HG03025 (cell line): ENCODE measurements at regions not wholly inside any gene's neighbourhood (a gene's known extent, or its start where the extent isn't known, plus 50 kb on each side); places are given as distances from the start of the nearest gene placed in this dataset.

ENCODE experiments used
- ATAC-seq: cut with Tn5 transposase; IDR thresholded peaks from one replicate; pipeline ENCODE4 v1.9.1; 2021; ENCODE audit warnings: mild to moderate bottlenecking, moderate library complexity; ENCODE audit not compliant: unreplicated experiment, low FRiP score

DNA sequence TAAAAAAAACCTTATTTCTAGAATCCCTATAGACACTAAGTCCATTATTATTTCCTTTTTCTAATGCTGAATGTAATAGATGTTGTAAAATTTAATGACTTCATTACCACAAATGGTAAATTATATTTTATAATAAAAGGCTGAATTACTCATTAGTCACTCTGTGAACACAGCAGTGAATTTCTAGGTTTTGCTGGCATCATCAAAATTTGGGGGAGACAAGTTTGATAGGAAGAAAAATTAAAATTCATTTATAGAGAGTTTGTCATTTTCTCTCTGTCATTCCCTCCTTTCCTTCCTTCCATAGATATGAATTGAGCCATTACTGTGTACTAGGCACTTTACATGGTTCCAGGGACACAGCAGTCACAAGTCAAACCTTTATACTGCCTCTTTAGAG lies 340.9 kb downstream of the TRIB2 start:
- ATAC-seq: no peak

DNA sequence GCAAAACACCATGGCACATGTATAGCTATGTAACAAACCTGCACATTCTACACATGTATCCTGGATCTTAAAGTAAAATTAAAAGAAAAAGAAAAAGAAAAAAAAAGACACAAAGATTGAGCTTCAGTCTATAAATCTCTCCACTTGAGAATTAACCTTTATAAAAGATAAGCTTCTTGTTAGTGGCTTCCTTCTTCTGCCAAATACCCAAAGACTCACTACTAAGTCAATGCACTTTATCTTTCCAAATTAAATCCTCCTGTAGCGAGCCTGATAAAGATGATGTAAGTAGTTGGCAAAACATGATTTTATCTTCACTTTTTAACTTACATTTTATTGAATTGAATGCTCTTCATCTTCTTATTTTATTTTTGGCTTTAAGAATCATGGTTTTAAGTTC lies 349.9 kb downstream of the TRIB2 start:
- ATAC-seq: no peak

DNA sequence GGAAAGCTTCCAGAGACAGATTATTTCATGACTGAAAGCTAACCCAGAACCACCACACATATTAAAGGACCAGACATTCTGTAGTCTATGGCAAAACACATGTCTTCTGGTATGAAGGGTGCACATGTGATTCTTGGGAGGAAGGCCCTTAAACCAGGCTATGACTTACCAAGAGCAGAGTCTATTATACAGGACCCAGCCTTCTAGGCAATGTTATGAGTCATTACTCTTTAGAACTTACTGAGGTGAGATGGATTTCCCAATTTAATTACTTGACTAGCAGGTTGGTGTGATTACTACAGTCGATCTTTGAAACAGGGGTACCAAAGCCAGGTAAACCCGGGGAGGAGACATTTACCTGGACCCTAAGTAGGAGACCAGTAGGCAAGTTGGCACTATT lies 350.8 kb downstream of the TRIB2 start:
- no peak for ATAC-seq

DNA sequence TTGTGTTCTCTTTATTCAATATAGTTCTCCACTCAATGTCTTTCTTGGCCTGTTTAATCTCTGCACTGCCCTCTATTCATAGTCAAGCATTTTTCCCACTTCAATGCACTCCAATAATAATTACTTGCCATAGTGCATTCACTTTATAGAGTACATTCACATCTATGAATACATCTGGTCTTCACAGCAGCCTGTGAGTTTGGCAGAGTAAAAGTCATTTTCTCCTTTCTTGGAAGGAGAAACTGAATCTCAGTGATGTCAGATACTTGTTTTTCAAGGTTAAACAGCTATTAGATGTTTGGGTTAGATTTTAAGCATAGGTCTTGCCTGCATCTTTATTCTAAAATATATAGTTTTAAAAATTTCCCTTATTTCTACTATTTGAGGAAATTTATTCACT lies 373.2 kb downstream of the TRIB2 start:
- ATAC-seq: no peak

DNA sequence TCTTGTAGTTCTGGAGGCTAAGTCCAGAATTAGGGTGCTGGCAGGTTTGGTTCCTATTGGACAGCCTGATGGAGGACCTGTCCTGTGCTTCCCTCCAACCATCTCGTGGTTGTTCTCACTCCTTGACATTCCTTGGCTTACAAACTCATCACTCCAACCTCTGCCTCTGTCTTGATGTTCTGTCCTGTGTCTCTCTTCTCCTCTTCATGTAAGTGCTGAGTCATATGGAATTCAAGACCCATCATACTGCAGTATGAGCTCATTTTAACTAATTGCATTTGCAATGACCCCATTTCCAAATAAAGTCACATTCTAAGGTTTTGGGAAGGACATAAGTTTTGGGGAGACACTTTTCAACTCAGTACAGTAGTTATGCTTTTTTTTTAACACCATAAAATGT lies 374.7 kb downstream of the TRIB2 start:
- ATAC-seq: no peak

DNA sequence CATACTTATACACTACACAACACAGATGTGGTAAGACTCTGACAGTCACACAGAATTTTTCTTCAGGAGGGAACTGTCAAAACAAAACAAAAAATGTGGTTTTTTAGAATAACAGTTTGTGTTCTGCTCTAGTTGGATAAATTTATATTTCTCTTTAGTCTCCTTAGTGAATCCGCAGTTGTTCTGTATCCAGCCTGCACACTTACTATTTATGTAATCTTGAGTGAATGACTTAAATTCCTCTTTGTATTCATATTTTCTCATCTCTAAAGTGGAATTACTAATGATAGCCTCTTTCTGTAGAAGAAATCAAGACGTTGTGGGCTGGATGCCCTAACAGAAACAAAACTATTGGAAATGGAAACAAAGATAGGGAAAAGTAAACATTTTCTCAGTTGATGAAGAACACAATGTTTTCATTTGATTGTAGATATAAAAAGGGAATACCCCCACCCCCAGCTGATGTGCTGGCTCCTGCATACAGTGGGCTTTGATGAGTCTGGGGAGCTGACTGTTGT lies 375.2 kb downstream of the TRIB2 start:
- no peak for ATAC-seq

DNA sequence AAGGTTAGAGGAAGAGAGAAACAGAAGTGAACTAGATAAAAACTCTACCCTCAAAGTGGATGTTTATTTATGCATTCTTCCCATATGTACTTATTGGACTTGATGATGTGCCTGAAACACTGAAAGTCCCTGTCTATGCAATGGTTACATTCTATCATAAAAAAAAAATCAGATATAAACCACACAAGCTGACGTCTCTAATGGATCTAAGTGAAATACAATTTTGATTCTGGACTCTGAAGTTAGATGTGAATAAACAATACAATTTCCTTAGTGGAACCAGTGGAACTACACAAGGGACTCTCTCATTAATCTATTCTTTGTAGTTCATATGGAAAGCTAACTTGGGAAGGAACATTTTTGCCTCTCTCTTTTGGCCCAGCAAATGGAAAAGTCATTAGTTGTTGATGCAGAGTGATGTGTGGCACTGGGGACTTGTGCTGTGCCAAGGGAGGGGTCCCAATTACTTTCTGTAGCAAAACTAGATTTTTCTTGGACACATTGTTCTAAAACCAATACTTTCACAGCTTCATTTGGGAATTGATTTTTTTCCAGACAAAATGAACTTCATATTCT lies 376.8 kb downstream of the TRIB2 start:
- no peak for ATAC-seq

DNA sequence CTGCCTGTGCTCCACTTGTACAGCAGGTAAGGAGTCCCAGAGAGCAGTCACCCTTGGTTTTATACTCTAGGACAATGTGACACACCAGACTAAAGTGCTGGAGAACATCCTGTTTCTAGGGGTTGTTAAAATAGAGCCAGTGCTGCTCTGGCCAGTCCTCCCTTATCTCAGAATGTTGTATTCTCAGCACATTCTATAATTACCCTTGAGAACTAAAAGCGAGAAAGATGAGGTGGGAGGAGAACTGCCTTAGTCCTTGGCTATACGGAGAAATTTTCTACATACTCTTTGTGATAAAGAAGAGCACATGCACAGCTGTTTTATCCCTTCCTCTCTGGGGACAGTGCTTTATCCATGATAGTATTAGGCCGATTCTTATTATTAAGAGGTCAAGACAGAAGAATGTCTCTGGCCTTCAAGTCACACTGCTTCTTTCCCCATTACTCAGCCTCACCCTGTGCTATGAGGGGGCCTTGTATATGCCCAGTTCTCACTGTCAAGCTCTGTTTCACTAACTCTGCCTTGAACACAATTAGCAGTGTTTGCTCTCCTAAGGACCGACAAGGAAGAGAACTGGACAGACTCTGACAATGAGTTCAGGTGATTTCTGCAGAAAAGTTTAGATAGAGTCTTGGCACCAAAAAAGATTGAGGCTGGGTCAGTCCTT lies 385.8 kb downstream of the TRIB2 start:
- ATAC-seq: no peak

DNA sequence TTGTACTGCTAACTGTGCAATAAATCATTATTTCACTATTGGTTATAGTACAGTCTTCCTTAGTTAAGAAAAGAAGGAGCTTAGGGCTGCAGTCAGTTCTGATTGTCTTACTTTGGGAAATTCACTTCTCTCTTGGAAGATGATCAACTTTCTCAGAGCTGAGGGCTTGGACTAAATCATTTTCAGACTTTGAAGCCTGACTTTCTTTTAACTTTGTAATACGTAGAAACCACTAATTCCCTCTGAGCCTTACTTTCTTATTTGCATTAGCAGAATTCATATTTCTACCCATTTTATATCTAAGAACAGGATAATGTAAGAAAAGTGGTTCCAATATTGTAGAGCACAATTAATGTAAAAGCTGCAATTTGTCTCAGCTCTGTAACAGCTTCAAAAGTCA lies 386.4 kb downstream of the TRIB2 start:
- ATAC-seq: no peak

DNA sequence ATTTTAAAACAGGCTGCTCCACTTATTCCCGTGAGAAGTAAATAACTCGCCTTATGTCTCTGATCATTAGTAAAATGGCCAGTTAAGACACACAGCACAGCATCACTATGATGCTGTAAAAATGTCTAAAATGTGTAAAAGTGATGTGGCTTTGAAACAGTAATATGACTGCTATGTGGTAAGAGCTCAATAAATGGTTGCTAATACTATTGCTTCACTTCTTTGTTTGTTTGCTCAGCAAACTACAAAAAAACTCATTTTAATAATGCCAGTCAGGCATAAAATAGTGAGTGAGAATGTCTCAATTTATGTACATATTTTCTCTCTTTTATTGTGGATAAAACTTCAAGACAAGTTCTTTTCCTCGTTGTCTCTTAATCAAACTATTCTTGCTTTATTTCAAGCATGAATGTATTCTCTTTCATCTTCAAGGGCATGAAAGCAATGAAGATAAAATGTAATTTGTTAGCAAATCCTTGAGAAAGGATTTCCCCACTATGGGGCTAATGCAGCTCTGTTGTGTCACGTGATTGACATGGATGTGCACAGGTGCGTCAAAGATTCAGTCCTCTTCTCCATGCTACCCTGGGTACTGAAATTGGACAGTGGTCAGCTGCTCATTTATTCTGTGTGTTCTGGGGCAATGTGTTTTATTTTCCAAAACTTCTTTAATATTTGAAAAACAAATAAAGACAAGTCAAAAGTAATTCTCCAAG lies 387.2 kb downstream of the TRIB2 start:
- no peak for ATAC-seq

DNA sequence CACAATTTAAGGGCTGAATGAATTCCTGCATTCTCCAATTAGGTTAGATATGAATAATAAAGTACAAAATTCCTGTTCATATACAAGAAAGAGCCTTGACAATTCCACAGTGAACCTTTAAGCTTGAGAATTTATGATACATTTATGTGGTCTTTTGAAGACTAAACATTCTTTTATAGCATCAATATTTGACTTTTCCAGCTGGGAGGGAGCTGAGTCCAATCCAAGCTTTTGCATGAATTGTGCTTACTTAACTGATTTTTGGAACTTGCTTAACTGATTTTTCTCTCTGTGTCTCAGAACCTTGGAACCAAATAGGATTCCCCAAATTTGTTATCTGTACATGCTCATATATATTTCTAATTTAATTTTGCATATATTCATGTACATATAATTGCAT lies 388.0 kb downstream of the TRIB2 start:
- no peak for ATAC-seq

DNA sequence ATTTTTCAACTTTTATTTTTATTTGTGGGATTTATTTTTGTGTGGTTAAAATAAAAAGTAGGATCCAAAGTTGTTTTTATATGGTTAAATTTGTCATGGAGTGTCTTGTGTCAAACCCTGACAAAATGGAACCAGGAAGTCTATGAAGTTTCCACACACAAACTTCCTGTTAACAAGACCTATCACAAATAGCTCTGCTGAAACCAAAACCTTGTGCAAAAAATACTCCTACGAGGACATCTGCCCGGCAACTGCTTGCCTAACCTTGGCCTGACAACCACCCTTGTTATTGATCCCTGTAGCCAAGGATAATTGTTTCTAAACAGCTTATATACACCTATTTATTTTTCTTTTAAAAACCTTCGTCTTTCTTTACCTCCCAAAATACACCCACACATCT lies 389.6 kb downstream of the TRIB2 start:
- ATAC-seq: no peak

DNA sequence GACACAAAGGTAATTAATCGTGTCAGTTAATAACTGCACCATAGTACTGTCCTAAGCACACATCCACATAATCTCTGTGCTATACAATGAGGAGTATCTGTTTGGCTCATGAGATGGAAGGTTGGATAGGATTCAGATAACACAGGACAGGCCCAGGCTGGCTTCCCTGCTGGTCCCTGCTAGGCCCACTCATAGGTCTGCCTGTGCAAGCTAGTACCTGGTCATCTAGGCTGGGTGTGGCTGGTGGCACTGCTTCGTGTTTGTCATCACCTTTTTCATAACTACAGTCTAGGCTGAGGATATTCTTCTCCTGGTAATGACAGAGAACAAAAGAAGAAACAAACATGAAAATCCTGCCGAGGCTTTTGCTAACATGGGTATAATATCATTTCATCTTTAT lies 392.8 kb downstream of the TRIB2 start:
- ATAC-seq: no peak

DNA sequence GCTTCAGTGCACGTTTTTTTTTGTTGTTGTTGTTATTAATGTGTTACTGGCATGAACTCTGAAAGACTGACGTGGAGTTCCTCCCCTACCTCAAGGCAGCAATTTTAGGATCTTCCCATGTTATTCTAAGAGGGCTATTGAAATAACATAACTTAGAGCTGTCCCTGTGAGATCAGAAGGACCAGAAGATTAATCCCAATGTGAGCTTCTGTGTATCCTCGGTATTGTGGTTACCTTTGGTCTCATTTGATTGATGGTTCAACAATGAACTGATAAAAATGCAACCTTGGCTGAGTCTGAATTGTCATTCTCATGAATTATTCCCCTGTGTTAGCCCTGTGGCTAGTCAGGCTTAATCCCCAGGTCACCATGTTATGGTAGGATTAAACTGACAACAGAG lies 394.1 kb downstream of the TRIB2 start:
- ATAC-seq: no peak

DNA sequence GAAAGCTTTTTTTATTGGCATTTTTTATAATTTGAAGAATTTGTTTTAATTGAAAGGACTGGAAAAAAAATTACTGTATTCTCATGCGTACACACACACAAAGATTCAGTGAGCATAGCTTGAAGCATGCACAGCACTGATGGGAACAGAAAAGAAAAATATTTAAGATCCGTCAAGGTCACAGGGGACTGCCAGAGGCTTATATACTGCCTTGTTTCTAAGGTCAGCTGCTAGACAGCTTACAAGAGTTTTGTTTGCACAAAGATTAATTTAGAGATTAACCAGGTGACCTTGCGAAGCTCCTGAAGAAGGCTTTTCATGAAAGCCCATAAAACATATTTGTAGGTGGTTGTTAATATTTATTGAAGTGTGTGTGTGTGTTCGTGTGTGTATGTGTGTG lies 396.3 kb downstream of the TRIB2 start:
- ATAC-seq: no peak

DNA sequence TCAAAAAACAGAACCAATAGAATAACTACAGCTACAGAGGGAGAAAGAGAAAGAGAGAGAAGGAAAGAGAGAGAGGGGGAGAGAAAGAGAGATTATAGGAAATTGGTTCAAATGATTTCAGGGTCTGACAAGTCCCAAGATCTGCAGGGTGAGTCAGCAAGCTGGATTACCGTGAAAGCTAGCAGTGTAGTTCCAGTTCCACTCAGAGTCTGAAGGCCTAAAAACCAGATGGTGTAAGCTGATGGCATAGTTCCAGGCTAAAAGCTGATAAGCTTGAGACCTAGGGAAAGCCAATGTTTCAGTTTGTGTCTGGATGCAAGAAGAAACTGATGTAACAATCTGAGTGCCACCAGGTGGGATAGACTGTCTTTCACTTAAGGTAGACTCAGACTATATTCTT lies 397.7 kb downstream of the TRIB2 start:
- no peak for ATAC-seq

DNA sequence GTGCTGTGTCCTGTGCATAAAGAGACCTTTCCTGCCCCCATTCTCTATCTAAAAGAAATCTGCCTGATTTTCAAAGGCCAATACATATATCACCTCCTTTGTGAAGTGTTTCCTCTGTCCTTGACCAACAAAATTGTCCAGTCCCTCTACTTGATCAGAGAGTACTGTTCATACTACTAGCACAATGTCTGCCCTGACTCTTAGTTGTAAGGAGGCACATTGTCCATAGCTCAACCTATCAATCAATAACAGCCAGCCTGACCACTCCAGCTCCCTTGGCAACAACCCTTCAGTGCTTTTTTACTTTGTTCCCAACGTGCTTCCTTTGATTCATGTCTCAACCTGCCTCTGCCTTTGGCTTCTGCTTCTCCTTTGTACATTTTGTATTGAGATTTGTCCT lies 398.9 kb downstream of the TRIB2 start:
- ATAC-seq: no peak

DNA sequence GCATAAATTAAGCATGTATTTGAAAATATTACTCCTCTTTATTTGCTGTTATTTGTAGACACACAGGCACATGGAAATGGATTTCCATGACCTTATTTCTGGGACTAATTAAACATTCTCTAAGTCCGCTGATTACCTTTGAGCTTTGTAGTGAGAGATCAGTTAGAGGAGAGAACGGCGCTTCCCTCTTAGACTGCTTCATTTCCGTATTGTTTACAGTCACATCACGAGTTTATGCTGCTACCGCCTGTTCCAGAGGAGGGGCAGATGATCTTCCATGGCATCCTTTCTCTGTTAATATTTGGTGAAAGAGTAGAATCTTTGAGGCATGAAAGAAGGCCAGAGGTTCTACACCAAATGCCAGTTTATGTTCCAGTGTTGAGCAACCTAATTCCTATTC lies 404.4 kb downstream of the TRIB2 start:
- no peak for ATAC-seq

DNA sequence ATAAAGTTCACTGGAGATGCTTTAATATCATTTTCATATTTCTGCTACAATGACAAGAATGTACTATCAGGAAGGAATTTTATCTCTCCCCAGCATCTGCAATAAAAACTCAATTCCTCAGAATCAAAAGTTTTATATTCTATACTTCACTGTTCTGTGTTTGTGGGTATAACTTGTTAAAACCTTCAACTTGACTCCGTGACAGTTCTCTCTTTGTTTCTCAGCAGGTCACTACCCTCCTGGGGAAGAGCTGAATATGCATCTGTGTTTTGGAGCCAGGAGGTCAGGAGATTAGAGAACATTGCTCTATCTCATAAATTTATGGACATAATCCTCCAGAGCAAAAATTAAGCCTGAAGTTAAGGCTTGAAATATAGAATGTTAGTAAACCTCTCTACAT lies 411.4 kb downstream of the TRIB2 start:
- ATAC-seq: no peak

DNA sequence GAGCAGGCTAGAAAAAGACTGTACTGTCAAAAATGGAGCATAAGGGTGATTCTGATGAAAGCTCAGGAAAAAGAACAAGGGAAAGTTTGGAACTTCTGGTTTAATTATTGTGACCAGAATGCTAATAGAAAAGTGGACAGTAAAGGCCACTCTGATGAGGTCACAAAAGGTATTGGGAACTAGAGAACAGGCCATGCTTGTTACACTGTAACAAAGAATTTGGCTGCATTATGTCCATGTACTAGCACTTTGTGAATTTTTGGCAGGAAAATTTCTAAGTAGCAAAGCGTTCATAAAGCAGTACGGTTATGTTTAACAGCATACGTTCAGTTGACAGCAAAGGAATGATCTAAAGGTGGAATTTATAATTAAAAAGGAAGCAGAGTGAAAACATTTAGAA lies 418.6 kb downstream of the TRIB2 start:
- ATAC-seq: no peak

DNA sequence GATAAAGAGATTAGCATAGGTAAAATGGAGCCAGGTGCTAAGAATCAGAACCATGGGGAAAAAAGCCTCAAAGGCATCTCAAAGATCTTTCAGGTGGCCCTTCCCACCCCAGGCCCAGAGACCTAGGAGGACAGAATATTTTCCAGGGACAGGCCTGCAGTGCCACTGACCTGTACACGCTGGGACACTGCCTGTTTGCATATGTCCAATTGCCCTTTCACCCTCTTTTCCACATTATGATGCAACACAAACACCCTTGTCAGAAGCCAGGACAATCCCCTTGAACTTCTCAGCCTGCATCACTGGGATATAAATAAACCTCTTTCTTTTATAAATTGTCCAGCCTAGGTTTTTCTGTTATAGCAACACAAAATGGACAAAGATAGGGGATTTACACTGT lies 419.1 kb downstream of the TRIB2 start:
- no peak for ATAC-seq

DNA sequence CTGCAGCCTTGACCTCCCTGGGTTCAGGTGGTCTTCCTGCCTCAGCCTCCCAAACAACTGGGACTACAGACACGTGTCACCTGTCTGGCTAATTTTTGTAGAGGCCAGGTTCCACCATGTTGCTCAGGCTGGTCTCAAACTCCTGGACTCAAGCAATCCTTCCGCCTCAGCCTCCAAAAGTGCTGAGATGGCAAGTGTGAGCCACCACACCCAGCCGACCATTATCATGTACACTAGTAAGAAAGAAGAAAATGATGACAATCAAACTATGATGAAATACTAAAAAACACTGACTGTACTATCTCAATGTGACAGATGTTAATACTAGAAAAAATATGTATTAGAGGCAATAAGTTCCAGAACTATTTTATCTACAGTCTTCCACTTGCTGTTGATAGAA lies 420.9 kb downstream of the TRIB2 start:
- ATAC-seq: no peak
